ENCODE measurements at regions not wholly inside any gene's neighbourhood (a gene's known extent, or its start where the extent isn't known, plus 50 kb on each side); places are given as distances from the start of the nearest gene placed in this dataset.

GRCh38 chr17:77783991-77784820 lies 174.3 kb upstream of the TNRC6C start:
- Histone ChIP-seq H3K27ac (ENCODE audit: insufficient read depth in 1 of 2, low read depth in 1 of 2, low read length in 2 of 2, poor library complexity in 1 of 2, severe bottlenecking in 2 of 2) (no peak overlapping the region), H3K4me1 (ENCODE audit: control extremely low read depth in 1 of 4, control insufficient read depth in 4 of 4, insufficient read depth in 4 of 4, low read length in 3 of 4) (peaks cover 0 to 5% (median 0%) of the 10 kb centered on the region in 4 experiments), H3K27me3 (replicated peaks in 2 of 5; ENCODE audit: control insufficient read depth in 4 of 5, insufficient read depth in 5 of 5, low read length in 4 of 5) (peaks cover 0 to 9% (median 0%) of the 10 kb centered on the region in 5 experiments), H3K9me3 (ENCODE audit: control extremely low read depth in 1 of 5, control insufficient read depth in 4 of 5, insufficient read depth in 2 of 5, low read depth in 1 of 5, low read length in 4 of 5) (no peaks in the 10 kb centered on the region), H3K36me3 (ENCODE audit: control insufficient read depth in 4 of 4, insufficient read depth in 4 of 4, low read length in 3 of 4) (no peaks in the 10 kb centered on the region), H3K4me3 (ENCODE audit: control insufficient read depth in 1 of 7, extremely low read depth in 1 of 7, insufficient read depth in 4 of 7, low read depth in 2 of 7, low read length in 6 of 7) (no peak overlapping the region)
- no peak for DNase-seq
- POLR2A ChIA-PET, result no interaction called here
- CTCF ChIA-PET, result no interaction called here
- 92% methylated on average over 19 of the region's 20 CpGs for WGBS (ENCODE audit: insufficient coverage)

- Histone ChIP-seq H3K9me3 (ENCODE audit: control extremely low read depth in 1 of 5, control insufficient read depth in 4 of 5, insufficient read depth in 2 of 5, low read depth in 1 of 5, low read length in 4 of 5) (no peaks in the 10 kb centered on the region), H3K27me3 (replicated peaks in 2 of 5; ENCODE audit: control insufficient read depth in 4 of 5, insufficient read depth in 5 of 5, low read length in 4 of 5) (peaks cover 0 to 12% (median 0%) of the 10 kb centered on the region in 5 experiments), H3K27ac (ENCODE audit: insufficient read depth in 1 of 2, low read depth in 1 of 2, low read length in 2 of 2, poor library complexity in 1 of 2, severe bottlenecking in 2 of 2) (no peak overlapping the region), H3K4me3 (ENCODE audit: control insufficient read depth in 1 of 7, extremely low read depth in 1 of 7, insufficient read depth in 4 of 7, low read depth in 2 of 7, low read length in 6 of 7) (no peak overlapping the region), H3K36me3 (ENCODE audit: control insufficient read depth in 4 of 4, insufficient read depth in 4 of 4, low read length in 3 of 4) (no peaks in the 10 kb centered on the region), H3K4me1 (ENCODE audit: control extremely low read depth in 1 of 4, control insufficient read depth in 4 of 4, insufficient read depth in 4 of 4, low read length in 3 of 4) (no peaks in the 10 kb centered on the region)
- no peak for DNase-seq
- CTCF ChIA-PET, result interaction anchor here (1.7 kb wide), 1 partner anchor 14 kb away, joined by 3 read pairs; no protein-coding TSS in a partner anchor
- 90% methylated on average over 13 of the region's 15 CpGs for WGBS (ENCODE audit: insufficient coverage)
- POLR2A ChIA-PET, result no interaction called here
Observed at GRCh38 chr17:77785312-77785905, 173.1 kb upstream of the TNRC6C start.

- DNase-seq, result no peak
- Histone ChIP-seq H3K27ac (ENCODE audit: insufficient read depth in 1 of 2, low read depth in 1 of 2, low read length in 2 of 2, poor library complexity in 1 of 2, severe bottlenecking in 2 of 2) (no peak overlapping the region), H3K4me3 (ENCODE audit: control insufficient read depth in 1 of 7, extremely low read depth in 1 of 7, insufficient read depth in 4 of 7, low read depth in 2 of 7, low read length in 6 of 7) (no peak overlapping the region), H3K36me3 (ENCODE audit: control insufficient read depth in 4 of 4, insufficient read depth in 4 of 4, low read length in 3 of 4) (no peaks in the 10 kb centered on the region), H3K27me3 (replicated peaks in 2 of 5; ENCODE audit: control insufficient read depth in 4 of 5, insufficient read depth in 5 of 5, low read length in 4 of 5) (peaks cover 0 to 12% (median 0%) of the 10 kb centered on the region in 5 experiments), H3K9me3 (ENCODE audit: control extremely low read depth in 1 of 5, control insufficient read depth in 4 of 5, insufficient read depth in 2 of 5, low read depth in 1 of 5, low read length in 4 of 5) (no peaks in the 10 kb centered on the region), H3K4me1 (ENCODE audit: control extremely low read depth in 1 of 4, control insufficient read depth in 4 of 4, insufficient read depth in 4 of 4, low read length in 3 of 4) (no peaks in the 10 kb centered on the region)
- ChIA-PET CTCF (interaction anchor here (1.7 kb wide), 1 partner anchor 14 kb away, joined by 3 read pairs; no protein-coding TSS in a partner anchor), POLR2A (no interaction called here)
- WGBS (ENCODE audit: insufficient coverage), result 73% methylated on average over 4 of the region's 4 CpGs
Observed at GRCh38 chr17:77786090-77786489, 172.4 kb upstream of the TNRC6C start.

- Histone ChIP-seq H3K4me3 (ENCODE audit: control insufficient read depth in 1 of 7, extremely low read depth in 1 of 7, insufficient read depth in 4 of 7, low read depth in 2 of 7, low read length in 6 of 7) (no peak overlapping the region), H3K27me3 (replicated peaks in 2 of 5; ENCODE audit: control insufficient read depth in 4 of 5, insufficient read depth in 5 of 5, low read length in 4 of 5) (peaks cover 0 to 12% (median 0%) of the 10 kb centered on the region in 5 experiments), H3K9me3 (ENCODE audit: control extremely low read depth in 1 of 5, control insufficient read depth in 4 of 5, insufficient read depth in 2 of 5, low read depth in 1 of 5, low read length in 4 of 5) (no peaks in the 10 kb centered on the region), H3K27ac (ENCODE audit: insufficient read depth in 1 of 2, low read depth in 1 of 2, low read length in 2 of 2, poor library complexity in 1 of 2, severe bottlenecking in 2 of 2) (no peak overlapping the region), H3K36me3 (ENCODE audit: control insufficient read depth in 4 of 4, insufficient read depth in 4 of 4, low read length in 3 of 4) (no peaks in the 10 kb centered on the region), H3K4me1 (ENCODE audit: control extremely low read depth in 1 of 4, control insufficient read depth in 4 of 4, insufficient read depth in 4 of 4, low read length in 3 of 4) (no peaks in the 10 kb centered on the region)
- CTCF ChIA-PET, result interaction anchor here (1.7 kb wide), 1 partner anchor 15 kb away, joined by 3 read pairs; no protein-coding TSS in a partner anchor
- POLR2A ChIA-PET, result no interaction called here
- WGBS (ENCODE audit: insufficient coverage), result 93% methylated on average over 9 of the region's 20 CpGs
- DNase-seq, result no peak
Observed at GRCh38 chr17:77786740-77787505, 171.6 kb upstream of the TNRC6C start.

- Histone ChIP-seq H3K4me1 (ENCODE audit: control extremely low read depth in 1 of 4, control insufficient read depth in 4 of 4, insufficient read depth in 4 of 4, low read length in 3 of 4) (peaks cover 0 to 5% (median 1%) of the 10 kb centered on the region in 4 experiments), H3K4me3 (ENCODE audit: control insufficient read depth in 1 of 7, extremely low read depth in 1 of 7, insufficient read depth in 4 of 7, low read depth in 2 of 7, low read length in 6 of 7) (no peak overlapping the region), H3K27ac (ENCODE audit: insufficient read depth in 1 of 2, low read depth in 1 of 2, low read length in 2 of 2, poor library complexity in 1 of 2, severe bottlenecking in 2 of 2) (no peak overlapping the region), H3K36me3 (ENCODE audit: control insufficient read depth in 4 of 4, insufficient read depth in 4 of 4, low read length in 3 of 4) (no peaks in the 10 kb centered on the region), H3K27me3 (replicated peaks in 2 of 5; ENCODE audit: control insufficient read depth in 4 of 5, insufficient read depth in 5 of 5, low read length in 4 of 5) (peaks cover 0 to 21% (median 9%) of the 10 kb centered on the region in 5 experiments), H3K9me3 (ENCODE audit: control extremely low read depth in 1 of 5, control insufficient read depth in 4 of 5, insufficient read depth in 2 of 5, low read depth in 1 of 5, low read length in 4 of 5) (no peaks in the 10 kb centered on the region)
- DNase-seq, result no peak
- POLR2A ChIA-PET, result no interaction called here
- CTCF ChIA-PET, result no interaction called here
- WGBS (ENCODE audit: insufficient coverage), result 81% methylated on average over 8 of the region's 9 CpGs
Observed at GRCh38 chr17:77790143-77790829, 168.2 kb upstream of the TNRC6C start.

- ChIA-PET CTCF (no interaction called here), POLR2A (no interaction called here)
- H3K36me3 ChIP-seq (ENCODE audit: control insufficient read depth in 4 of 4, insufficient read depth in 4 of 4, low read length in 3 of 4), result no peaks in the 10 kb centered on the region
- WGBS (ENCODE audit: insufficient coverage), result 87% methylated on average over 6 of the region's 10 CpGs
- H3K27me3 ChIP-seq (replicated peaks in 2 of 5; ENCODE audit: control insufficient read depth in 4 of 5, insufficient read depth in 5 of 5, low read length in 4 of 5), result peaks cover 0 to 20% (median 9%) of the 10 kb centered on the region in 5 experiments
- no peak for DNase-seq
- H3K27ac ChIP-seq (ENCODE audit: insufficient read depth in 1 of 2, low read depth in 1 of 2, low read length in 2 of 2, poor library complexity in 1 of 2, severe bottlenecking in 2 of 2), result no peak overlapping the region
- no peaks in the 10 kb centered on the region for H3K9me3 ChIP-seq (ENCODE audit: control extremely low read depth in 1 of 5, control insufficient read depth in 4 of 5, insufficient read depth in 2 of 5, low read depth in 1 of 5, low read length in 4 of 5)
- peaks cover 0 to 5% (median 2%) of the 10 kb centered on the region in 4 experiments for H3K4me1 ChIP-seq (ENCODE audit: control extremely low read depth in 1 of 4, control insufficient read depth in 4 of 4, insufficient read depth in 4 of 4, low read length in 3 of 4)
- no peak overlapping the region for H3K4me3 ChIP-seq (ENCODE audit: control insufficient read depth in 1 of 7, extremely low read depth in 1 of 7, insufficient read depth in 4 of 7, low read depth in 2 of 7, low read length in 6 of 7)
Observed at GRCh38 chr17:77792626-77793025, 165.9 kb upstream of the TNRC6C start.
